22Rv1 (cell line): ENCODE measurements at regions not wholly inside any gene's neighbourhood (a gene's known extent, or its start where the extent isn't known, plus 50 kb on each side); places are given as distances from the start of the nearest gene placed in this dataset.

Source experiments
- ZFX ChIP-seq: fragments of 450-650 bp; IDR thresholded peaks from 2 replicates; pipeline ENCODE4 v1.6.1; 2017; ENCODE audit warnings: antibody characterized with exemption, borderline replicate concordance
- TF ChIP-seq, protein P1 (sequence below): fragments of 450-650 bp; IDR thresholded peaks from 2 replicates; pipeline ENCODE4 v1.5.1; 2017; ENCODE audit warnings: mild to moderate bottlenecking

DNA sequence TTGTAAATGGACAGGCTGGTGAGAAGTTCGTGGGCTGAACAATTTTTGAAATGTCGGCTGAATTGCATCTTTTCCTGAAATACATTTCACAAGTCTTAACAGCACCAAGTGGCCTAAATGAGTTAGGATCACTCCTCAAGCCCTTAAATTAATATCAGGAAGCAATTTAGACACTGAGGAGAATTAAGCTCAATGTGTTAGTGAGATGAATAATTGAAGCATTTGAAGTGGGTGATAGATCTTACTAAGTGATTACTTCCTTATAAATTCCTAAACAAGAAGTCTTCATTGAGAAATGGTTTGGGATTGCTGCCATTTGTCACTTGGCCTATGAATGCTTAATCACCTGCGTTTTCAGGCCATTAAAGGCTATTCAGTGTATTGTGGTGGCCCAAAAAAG is 116.8 kb downstream of the NAA11 start:
- TF ChIP-seq, protein P1, sequence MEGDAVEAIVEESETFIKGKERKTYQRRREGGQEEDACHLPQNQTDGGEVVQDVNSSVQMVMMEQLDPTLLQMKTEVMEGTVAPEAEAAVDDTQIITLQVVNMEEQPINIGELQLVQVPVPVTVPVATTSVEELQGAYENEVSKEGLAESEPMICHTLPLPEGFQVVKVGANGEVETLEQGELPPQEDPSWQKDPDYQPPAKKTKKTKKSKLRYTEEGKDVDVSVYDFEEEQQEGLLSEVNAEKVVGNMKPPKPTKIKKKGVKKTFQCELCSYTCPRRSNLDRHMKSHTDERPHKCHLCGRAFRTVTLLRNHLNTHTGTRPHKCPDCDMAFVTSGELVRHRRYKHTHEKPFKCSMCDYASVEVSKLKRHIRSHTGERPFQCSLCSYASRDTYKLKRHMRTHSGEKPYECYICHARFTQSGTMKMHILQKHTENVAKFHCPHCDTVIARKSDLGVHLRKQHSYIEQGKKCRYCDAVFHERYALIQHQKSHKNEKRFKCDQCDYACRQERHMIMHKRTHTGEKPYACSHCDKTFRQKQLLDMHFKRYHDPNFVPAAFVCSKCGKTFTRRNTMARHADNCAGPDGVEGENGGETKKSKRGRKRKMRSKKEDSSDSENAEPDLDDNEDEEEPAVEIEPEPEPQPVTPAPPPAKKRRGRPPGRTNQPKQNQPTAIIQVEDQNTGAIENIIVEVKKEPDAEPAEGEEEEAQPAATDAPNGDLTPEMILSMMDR: no peak
- no peak for TF ChIP-seq ZFX
